ENCODE measurements at regions not wholly inside any gene's neighbourhood (a gene's known extent, or its start where the extent isn't known, plus 50 kb on each side); places are given as distances from the start of the nearest gene placed in this dataset.
A peak's percentile ranks its signal among the peaks of the same experiment; 100 is the strongest.

DNA sequence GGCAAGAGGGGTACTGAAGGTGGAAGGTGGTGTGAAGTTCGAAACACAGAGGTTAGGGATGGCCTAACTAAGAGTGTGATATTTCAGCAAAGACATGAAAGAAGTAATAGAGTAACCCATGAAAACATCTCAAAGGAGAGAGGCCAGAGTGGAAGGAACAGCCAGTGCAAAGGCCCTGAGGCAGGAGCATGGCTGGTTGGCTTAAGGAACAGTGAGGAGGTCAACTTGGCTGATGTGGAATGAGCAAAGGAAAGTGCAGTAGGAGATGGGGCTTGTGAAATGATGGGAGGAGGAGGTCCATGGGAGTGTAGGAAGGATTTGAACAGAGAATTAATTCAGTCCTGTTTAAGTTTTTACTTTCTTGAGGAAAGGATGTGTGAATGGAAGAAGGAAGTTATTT, 178.3 kb upstream of the ZNF608 start:
- DNase-seq = no peak

GRCh38 chr5:124927735-124928134, 181.3 kb upstream of the ZNF608 start:
- no peak for DNase-seq

DNA sequence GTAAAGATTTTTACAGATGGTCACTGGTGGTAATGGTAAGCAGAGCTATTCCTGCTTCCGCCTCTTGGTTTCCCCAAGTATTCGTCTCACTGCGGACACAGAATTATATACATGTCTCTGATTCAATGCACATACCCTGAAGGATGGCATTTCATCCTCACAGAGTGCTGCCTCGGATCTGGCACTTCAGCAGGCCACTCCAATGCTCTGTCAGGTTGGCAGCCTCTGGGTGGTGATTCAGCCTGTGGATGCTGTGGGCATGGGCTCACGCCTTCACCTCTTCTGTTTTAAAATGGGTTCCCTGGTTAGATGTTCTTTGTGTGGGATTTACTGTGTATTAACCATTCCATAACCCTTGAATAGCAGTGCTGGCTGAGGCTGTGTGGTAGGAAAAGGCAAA, 182.6 kb upstream of the ZNF608 start:
- no peak for DNase-seq

DNA sequence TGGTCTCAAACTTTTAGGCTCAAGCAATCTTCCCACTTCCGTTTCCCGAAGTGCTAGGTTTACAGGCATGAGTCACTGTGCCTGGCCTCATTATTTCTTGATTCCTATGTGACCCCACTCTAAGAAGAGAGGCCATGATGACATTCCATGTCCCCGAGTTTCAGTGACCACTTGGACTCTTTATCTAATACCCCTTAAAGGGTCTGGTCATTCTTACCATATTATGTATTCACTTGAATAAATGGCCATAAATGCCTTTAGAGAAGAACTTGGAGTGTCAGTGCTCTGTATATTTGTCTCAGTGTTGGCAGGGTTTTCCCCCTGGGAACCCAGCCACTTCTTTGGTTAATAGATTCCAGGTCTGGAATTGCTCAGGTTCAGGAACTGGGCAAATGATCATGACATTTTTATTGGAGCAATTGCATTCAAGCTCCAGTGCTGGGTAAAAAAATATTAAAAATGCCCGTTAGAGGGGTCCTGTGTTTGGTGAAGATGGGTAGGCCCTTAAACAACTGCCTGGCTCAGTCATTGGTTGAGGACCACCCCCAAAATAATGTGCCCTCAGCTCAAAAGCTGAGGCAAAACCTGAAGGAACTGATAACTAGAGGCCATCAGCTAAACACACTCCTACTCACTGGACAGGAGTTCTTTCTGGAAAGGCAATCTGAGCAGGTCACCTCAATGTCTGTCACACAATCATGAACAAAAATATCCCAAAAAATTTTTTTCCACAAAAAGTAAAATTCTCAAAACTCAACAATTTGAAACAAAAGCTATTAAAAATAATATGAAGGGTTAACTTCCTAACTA, 186.6 kb upstream of the ZNF608 start:
- no peak for DNase-seq

DNA sequence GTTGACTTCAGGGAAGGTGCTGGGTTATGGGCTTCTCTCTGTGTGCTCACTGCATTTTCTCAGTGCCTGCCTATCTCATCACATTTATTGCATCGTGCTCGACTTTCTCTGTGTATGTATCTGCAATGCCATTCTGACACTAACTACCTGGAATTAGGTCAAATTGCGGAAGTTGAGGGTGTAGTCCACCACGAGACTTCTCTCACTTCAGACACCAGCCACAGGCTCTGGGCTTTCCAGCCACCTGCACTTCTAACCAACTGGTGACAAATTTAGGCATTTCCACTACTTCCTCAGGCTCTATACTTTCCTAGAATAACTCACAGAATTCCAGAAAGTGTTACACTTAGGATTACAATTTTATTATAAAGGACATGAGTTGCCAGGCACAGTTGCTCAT, 188.6 kb upstream of the ZNF608 start:
- no peak for DNase-seq

GRCh38 chr5:124936626-124936933, 190.1 kb upstream of the ZNF608 start:
- DNase-seq = no peak

- DNase-seq = no peak
These were observed 194.9 kb upstream of the ZNF608 start for GRCh38 chr5:124941051-124942049.

- DNase-seq = peak; percentile 53
These were observed 201.8 kb upstream of the ZNF608 start for GRCh38 chr5:124948062-124948753.

- peak; percentile 24 for DNase-seq
These were observed 202.4 kb upstream of the ZNF608 start for GRCh38 chr5:124948754-124949275.

GRCh38 chr5:124949862-124950261, 203.4 kb upstream of the ZNF608 start:
- no peak for DNase-seq

GRCh38 chr5:124951105-124951504, 204.7 kb upstream of the ZNF608 start:
- no peak for DNase-seq

- DNase-seq = no peak
These were observed 205.2 kb upstream of the ZNF608 start for GRCh38 chr5:124951661-124952060.

GRCh38 chr5:124952079-124952478, 205.6 kb upstream of the ZNF608 start:
- no peak for DNase-seq

DNA sequence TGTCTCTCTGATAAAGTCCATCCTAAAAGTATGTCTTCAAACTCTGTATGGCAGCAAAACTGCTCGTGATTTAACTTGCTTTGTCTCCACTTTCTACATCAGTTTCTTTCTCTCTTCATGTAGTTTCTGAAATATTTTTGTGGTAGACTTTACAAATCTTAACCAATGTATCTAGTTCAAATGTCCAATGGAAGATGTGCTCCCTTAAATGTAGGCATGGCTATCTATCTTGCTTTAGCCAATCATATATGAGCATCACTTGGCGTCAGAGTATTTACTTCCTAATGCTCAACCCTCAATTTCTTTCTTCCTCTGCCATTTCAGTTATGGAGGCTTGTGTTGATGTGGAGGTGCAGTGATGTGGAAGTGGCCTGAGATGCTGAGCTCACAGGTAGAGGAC, 206.1 kb upstream of the ZNF608 start:
- no peak for DNase-seq

GRCh38 chr5:124954784-124955183, 208.3 kb upstream of the ZNF608 start:
- no peak for DNase-seq

DNA sequence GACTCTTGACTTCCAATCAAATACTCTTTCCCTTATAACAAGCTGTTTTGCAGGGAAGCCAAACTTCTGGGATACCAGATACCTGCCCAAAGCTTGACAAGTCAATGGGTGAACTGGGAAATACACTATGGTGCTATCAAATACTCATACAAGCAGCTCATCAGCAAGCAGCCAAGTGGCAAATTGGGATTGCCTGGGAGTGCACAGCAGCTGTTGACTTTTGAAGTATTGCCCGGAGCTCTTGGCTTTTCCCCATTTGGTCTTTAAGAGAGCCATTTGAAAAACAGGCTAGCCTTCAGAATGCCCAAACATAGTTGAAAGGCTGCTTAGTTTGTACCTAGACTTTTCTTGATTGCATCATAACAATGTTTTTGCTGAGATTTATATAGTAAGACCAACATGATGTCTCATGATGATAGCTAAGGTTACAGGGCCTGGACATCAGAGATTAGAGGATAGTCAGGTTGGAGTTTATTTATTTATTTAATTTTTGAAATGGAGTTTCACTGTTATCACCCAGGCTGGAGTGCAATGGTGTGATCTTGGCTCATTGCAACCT, 210.1 kb upstream of the ZNF608 start:
- DNase-seq = peak; percentile 46

GRCh38 chr5:124957063-124957462, 210.6 kb upstream of the ZNF608 start:
- no peak for DNase-seq

DNA sequence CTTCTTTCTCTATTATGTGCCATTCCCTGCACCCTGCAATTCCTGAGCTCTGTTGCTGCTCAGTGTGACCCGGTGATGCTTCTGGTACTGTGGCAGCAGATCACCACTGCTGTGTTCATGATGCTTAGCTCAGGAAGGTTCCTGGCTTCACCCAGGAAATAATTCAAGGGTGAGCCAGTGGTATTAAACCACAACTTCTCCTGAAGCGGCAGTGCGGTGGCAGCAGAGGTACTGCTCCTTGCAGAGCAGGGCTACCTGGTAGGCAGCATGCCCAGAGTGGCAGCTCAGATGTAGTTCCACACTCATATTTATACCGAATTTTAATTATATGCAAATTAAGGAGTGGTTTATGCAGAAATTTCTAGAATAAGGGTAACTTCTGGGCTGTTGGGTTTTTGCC, 213.8 kb upstream of the ZNF608 start:
- DNase-seq = no peak

DNA sequence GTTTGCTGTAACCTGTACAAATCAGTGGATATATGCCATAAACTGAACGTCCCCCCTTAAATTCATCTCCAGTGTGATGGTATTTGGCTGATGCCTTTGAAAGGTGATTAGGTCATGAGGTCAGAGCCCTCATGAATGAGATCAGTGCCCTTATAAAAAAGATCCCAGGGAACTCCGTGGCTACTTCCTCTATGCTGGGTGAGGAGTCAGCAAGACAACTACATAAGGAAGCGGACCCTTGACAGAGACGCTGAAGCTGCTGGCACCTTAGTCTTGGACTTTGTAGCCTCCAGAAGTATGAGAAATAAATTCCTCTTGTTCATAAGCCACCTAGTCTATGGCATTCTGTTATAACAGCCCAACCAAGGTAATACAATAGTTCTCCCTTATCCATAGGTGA, 215.1 kb upstream of the ZNF608 start:
- DNase-seq = no peak

GRCh38 chr5:124962111-124962510, 215.7 kb upstream of the ZNF608 start:
- no peak for DNase-seq

DNA sequence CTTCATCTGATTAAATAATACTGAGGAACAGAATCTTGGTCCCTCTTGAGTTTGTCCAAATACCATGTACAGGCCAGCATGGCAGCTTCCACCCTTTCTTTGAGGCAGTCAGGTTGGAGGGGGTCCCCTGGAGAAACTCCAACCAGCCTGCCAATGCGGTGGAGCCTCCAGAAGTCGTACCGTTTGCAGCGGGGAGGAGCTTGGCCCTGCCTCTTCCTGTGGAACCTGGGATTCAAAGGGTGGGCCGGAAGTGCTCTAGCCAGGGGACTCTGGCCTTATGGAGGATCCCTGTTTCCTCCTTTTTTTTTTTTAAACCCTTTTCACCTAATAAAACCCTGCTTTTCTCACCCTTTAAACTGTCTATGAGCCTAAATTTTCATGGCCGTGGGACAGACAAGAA, 216.3 kb upstream of the ZNF608 start:
- no peak for DNase-seq

DNA sequence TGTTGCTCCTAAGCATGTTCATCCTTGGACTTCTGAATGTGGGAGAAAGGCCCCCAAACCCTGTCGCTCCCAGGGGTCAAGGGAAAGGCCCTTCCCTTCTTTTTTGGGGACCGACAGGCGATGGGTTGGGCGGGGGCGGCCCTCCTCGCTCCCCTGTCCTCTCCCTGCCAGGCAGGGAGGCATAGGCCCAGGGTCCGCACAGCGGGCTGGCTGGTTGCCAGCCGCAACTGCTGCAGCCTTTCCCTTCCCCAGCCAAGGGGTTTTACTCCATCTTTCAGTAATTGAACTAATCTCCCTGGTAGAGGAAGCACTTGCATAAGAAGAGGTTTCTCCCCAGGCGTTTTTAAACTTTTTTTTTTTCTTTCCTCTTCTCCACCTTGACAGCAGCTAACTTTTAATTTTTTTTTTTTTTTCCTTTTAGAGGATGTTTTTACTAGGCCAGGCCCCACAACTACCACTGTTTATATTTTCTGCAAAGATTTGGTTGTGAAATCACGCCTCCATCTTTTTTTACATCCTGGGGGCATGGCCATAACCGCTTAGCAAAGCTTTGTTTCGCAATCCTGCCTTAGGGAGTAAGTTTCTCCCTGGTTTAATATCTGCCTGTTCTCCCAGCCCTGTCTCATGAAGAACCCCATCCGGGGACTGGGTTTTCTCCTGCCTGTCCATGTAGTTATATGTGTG, 216.9 kb upstream of the ZNF608 start:
- peak; percentile 54 for DNase-seq

All from tongue (tissue), 1 donor.